Lower leg skin (tissue), 4 donors: ENCODE measurements at regions not wholly inside any gene's neighbourhood (a gene's known extent, or its start where the extent isn't known, plus 50 kb on each side); places are given as distances from the start of the nearest gene placed in this dataset.
A peak's percentile ranks its signal among the peaks of the same experiment; 100 is the strongest.

Experiments used
- DNase-seq, 2 donors: peaks; one replicate each; pipeline ENCODE4 v3.0.0-alpha.2; 2019; ENCODE audit warnings: low spot score in 2 of 2
- H3K4me3 ChIP-seq: fragments of 200-600 bp; sonication (generic); 2 replicates; pipeline ENCODE4 v1.5.1; 2017; ENCODE audit warnings: mild to moderate bottlenecking, low read depth; ENCODE audit not compliant: poor library complexity, severe bottlenecking
- POLR2A ChIP-seq, 2 donors: fragments of 450-650 bp; IDR thresholded peaks; one replicate each; pipeline ENCODE4 v1.6.1; 2016 to 2017; ENCODE audit warnings: antibody characterized with exemption in 2 of 2, mild to moderate bottlenecking in 1 of 2, moderate library complexity in 1 of 2
- WGBS, 2 donors: methylation state at CpG; one replicate each; pipeline ENCODE4 v1.1.5; 2018; 5-methylcytosine and 5-hydroxymethylcytosine counted together
- intact Hi-C: fragments of 100-400 bp; cut with DNase I; formaldehyde crosslinking; loops from one replicate; pipeline ENCODE4 v1.15.0; 2023; ENCODE audit warnings: low total_unique reads
- TF ChIP-seq, protein P1 (sequence below), 3 donors: fragments of 450-650 bp; IDR thresholded peaks; one replicate each; pipeline ENCODE4 v1.5.1; 2016; ENCODE audit warnings: antibody characterized with exemption in 3 of 3, mild to moderate bottlenecking in 3 of 3, moderate library complexity in 2 of 3

DNA sequence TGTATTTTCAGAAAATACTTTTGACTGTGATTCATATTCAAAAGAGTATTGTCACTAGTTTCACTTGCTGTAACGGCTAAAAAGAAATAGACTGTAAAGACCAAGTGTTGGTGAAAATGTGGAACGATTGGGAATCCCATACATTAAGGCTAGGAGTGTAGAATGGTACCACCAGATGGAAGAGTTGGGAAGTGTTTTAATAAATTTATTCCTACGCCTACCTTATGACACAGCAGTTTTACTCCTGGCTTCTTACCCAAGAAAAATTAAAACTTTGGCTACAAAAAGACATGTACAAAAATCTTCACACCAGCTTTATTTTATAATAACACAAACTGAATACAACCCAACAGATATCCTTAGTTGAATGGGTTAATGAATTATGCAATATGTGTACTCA, 256.2 kb downstream of the TAF11L14 start:
- DNase-seq, result no peak
- no peak overlapping the region for H3K4me3 ChIP-seq
- intact Hi-C loops, result no loop called here
- TF ChIP-seq, protein P1, sequence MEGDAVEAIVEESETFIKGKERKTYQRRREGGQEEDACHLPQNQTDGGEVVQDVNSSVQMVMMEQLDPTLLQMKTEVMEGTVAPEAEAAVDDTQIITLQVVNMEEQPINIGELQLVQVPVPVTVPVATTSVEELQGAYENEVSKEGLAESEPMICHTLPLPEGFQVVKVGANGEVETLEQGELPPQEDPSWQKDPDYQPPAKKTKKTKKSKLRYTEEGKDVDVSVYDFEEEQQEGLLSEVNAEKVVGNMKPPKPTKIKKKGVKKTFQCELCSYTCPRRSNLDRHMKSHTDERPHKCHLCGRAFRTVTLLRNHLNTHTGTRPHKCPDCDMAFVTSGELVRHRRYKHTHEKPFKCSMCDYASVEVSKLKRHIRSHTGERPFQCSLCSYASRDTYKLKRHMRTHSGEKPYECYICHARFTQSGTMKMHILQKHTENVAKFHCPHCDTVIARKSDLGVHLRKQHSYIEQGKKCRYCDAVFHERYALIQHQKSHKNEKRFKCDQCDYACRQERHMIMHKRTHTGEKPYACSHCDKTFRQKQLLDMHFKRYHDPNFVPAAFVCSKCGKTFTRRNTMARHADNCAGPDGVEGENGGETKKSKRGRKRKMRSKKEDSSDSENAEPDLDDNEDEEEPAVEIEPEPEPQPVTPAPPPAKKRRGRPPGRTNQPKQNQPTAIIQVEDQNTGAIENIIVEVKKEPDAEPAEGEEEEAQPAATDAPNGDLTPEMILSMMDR (IDR thresholded peaks at IDR 0.05), result no peak
- TF ChIP-seq POLR2A (IDR thresholded peaks at IDR 0.05), result no peak
- 64 to 77% methylated on average over 3 of the region's 3 CpGs for WGBS, 2 donors

DNA sequence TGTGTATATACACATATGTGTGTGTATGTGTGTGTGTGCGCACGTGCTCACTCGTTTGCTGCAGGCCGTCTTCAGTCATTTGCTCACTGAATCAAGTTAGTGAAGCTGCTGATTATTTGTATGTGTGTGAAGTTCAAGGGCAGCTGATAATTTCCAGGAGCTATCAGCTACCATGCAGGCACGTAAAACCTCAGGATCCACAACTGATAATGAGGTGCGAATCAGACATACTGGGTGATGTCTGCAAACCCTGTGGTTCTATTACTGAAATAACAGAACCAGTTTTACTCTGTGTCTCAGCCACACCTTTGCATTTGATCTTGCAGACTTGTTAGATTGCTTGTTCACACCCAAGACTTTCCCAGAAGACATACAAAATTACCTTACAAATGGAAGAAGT, 257.6 kb downstream of the TAF11L14 start:
- H3K4me3 ChIP-seq, result no peak overlapping the region
- intact Hi-C loops, result no loop called here
- DNase-seq, result no peak
- TF ChIP-seq POLR2A (IDR thresholded peaks at IDR 0.05), result no peak
- WGBS, 2 donors, result 64 to 71% methylated on average over 6 of the region's 6 CpGs

DNA sequence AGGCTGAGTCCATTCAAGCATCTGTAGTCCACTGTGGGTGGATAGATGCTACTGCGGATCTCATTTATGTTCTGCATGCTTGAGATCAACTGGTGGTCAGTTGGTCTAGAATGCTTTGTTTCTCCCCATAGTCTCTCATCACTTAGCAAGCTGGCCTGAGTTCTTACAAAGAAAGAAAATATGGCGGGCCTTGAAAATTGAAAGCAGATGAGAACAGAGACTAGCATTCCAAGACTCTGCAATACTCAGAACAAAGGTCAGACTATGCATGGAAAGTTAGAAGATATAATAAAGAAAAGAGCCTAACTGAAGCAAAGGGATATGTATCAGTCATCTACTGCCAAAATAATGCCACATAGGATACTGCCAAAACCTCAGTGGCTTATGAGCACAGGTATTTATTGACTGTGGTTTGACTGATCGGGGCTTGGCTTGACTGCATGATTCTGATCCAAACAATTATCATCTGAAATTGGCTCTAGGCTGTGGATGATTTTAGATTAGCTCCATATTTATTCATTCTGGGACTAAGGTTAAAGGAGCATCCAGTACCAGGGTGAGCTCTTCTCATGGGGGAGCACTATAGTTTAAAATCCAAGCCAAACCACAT, 258.9 kb downstream of the TAF11L14 start:
- TF ChIP-seq POLR2A (IDR thresholded peaks at IDR 0.05), result no peak
- TF ChIP-seq, protein P1 (IDR thresholded peaks at IDR 0.05), result no peak
- DNase-seq, result no peak
- H3K4me3 ChIP-seq, result no peak overlapping the region
- intact Hi-C loops, result no loop called here
- WGBS, 2 donors, result 53 to 54% methylated on average over 3 of the region's 3 CpGs

DNA sequence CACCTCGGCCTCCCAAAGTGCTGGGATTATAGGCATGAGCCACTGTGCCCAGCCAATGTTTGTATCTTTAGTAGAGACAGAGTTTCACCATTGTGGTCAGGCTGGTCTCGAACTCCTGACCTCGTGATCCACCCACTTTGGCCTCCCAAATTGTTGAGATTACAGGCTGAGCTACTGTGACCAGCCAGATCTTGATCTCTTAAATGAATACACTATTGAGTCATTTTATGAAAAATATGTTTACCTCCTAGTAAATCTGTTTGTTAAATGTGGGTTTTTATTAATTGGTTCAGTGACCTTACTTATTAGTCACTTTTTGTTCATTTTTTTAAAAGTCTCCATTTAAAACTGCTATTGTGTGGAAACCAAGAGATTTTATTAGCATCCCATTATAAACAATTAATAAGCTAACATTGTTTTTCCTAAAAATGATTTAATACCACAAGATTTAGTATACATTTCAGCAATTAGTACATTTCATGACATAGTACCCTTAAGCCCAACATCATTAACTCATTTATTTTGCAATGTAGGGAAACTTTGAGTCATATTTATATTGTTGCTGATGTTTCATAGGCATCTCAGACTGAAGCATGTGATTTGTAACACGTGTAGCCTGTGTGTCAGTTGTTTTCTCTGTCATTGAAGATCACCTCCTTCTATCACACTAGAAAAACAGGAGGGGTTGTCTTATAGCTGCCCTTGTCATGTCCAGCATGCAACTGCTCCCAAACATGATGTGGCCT, 261.2 kb downstream of the TAF11L14 start:
- intact Hi-C loops, result no loop called here
- TF ChIP-seq POLR2A (IDR thresholded peaks at IDR 0.05), result no peak
- TF ChIP-seq, protein P1 (IDR thresholded peaks at IDR 0.05), result no peak
- WGBS, 2 donors, result 79 to 81% methylated on average over 4 of the region's 4 CpGs

DNA sequence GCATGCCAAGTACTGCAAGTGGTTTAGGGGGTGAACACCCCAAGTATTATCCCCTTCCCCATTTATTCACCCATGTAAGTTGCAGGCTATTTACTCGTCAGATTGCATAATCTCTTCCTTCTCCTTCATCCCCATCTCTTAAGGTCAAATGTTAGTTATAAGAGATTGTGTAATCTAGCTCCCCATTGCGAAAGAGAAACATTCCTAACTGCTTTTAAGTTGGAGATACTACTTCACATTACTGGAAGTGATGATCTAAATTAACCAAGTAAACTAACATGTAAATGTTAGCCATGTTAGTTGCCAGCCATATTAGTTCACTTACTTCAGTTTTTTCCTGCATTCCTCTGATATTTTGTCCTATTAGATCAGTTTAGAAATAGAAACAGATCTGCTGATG, 262.3 kb downstream of the TAF11L14 start:
- intact Hi-C loops, result no loop called here
- no peak for DNase-seq
- no peak overlapping the region for H3K4me3 ChIP-seq
- no peak for TF ChIP-seq POLR2A (IDR thresholded peaks at IDR 0.05)
- TF ChIP-seq, protein P1 (IDR thresholded peaks at IDR 0.05), result no peak
- WGBS, 2 donors, result 25 to 36% methylated on average over 2 of the region's 2 CpGs

More for the DNA sequence above, 261.2 kb downstream of the TAF11L14 start:
- DNase-seq, result no peak
- no peak overlapping the region for H3K4me3 ChIP-seq

DNA sequence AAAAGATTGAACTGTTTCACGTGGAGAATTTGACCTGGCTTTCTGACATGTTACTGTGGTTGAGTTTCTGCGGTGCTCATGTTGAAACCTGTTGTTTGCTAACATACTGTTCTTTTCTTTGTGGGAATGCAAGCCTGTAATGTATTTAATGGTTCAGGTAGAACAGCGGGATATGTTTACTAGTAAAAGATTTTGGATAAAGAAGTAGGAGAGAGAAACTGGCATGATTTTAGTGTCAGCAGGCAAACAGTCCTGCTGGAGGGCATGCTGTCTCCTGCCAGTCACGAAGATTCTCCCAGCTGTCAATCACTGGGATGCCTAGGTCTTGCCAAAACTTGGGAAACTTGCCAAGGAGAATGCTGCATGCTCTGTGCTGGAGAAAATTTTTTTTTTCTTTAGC, 263.5 kb downstream of the TAF11L14 start:
- intact Hi-C loops, result no loop called here
- TF ChIP-seq, protein P1 (IDR thresholded peaks at IDR 0.05), result no peak
- no peak for TF ChIP-seq POLR2A (IDR thresholded peaks at IDR 0.05)
- DNase-seq, result peak in 1 of 2 donors; percentile 41
- H3K4me3 ChIP-seq, result no peak overlapping the region
- WGBS, 2 donors, result 39 to 48% methylated on average over 4 of the region's 4 CpGs
